ENCODE measurements at regions not wholly inside any gene's neighbourhood (a gene's known extent, or its start where the extent isn't known, plus 50 kb on each side); places are given as distances from the start of the nearest gene placed in this dataset.

- Histone ChIP-seq H3K4me1 (ENCODE audit: insufficient read depth) (peaks cover 6% of the 10 kb centered on the region), H3K9me2 (replicated peaks; ENCODE audit: insufficient read depth) (no peaks in the 10 kb centered on the region), H3K27ac (no peak overlapping the region), H3K27me3 (peaks cover 10% of the 10 kb centered on the region), H3K9me3 (ENCODE audit: low read depth) (no peaks in the 10 kb centered on the region), H4K20me1 (ENCODE audit: insufficient read depth, poor library complexity, severe bottlenecking) (no peaks in the 10 kb centered on the region), H3K79me2 (no peaks in the 10 kb centered on the region), H2AFZ (no peak overlapping the region), H3K4me2 (no peak overlapping the region), H3K36me3 (replicated peaks; ENCODE audit: insufficient read depth, low read depth) (no peaks in the 10 kb centered on the region), H3K4me3 (no peak overlapping the region)
- TF ChIP-seq EZH2 (IDR thresholded peaks at IDR 0.05; ENCODE audit: borderline replicate concordance) = no peak
- TF ChIP-seq CTCF (IDR thresholded peaks at IDR 0.05; ENCODE audit: poor library complexity) = no peak
- no peak for TF ChIP-seq EZH2phosphoT487 (IDR thresholded peaks at IDR 0.05; ENCODE audit: low read depth, severe bottlenecking, unreplicated experiment)
- DNase-seq (ENCODE audit: low spot score) = no peak
- 89% methylated on average over 3 of the region's 3 CpGs for WGBS (ENCODE audit: low lambda C conversion rate, missing lambda C conversion rate)
Observed at GRCh38 chr11:114892381-114893197, 214.3 kb downstream of the NXPE2 start.

DNA sequence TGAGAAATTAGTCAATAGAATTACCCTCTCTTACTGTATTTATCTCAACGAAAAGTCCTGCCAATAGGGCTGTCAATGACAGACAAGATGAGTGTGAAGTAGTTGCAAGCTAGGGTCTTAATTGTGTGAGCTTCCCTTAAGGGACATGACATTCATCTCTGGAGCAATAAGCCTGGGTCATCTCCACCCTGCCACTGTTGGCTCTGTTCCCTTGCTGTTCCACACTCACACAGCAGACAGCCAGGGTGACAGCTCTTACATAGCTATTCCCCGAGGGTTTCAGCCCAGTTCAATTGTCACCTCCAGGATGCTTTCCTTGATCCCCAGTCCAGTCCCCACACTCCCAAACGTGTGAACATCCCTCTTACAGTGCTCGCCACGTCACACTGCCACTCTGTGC is 215.0 kb downstream of the NXPE2 start:
- H3K9me3 ChIP-seq (ENCODE audit: low read depth) = no peaks in the 10 kb centered on the region
- no peak for TF ChIP-seq EZH2 (IDR thresholded peaks at IDR 0.05; ENCODE audit: borderline replicate concordance)
- no peak for TF ChIP-seq CTCF (IDR thresholded peaks at IDR 0.05; ENCODE audit: poor library complexity)
- no peak for TF ChIP-seq EZH2phosphoT487 (IDR thresholded peaks at IDR 0.05; ENCODE audit: low read depth, severe bottlenecking, unreplicated experiment)
- 85% methylated on average over 5 of the region's 5 CpGs for WGBS (ENCODE audit: low lambda C conversion rate, missing lambda C conversion rate)
- H3K27ac ChIP-seq = no peak overlapping the region
- H4K20me1 ChIP-seq (ENCODE audit: insufficient read depth, poor library complexity, severe bottlenecking) = no peaks in the 10 kb centered on the region
- peaks cover 6% of the 10 kb centered on the region for H3K4me1 ChIP-seq (ENCODE audit: insufficient read depth)
- H3K4me2 ChIP-seq = no peak overlapping the region
- H3K4me3 ChIP-seq = no peak overlapping the region
- H3K36me3 ChIP-seq (replicated peaks; ENCODE audit: insufficient read depth, low read depth) = no peaks in the 10 kb centered on the region
- no peaks in the 10 kb centered on the region for H3K79me2 ChIP-seq
- peaks cover 10% of the 10 kb centered on the region for H3K27me3 ChIP-seq
- no peak overlapping the region for H2AFZ ChIP-seq
- DNase-seq (ENCODE audit: low spot score) = no peak
- no peaks in the 10 kb centered on the region for H3K9me2 ChIP-seq (replicated peaks; ENCODE audit: insufficient read depth)

DNA sequence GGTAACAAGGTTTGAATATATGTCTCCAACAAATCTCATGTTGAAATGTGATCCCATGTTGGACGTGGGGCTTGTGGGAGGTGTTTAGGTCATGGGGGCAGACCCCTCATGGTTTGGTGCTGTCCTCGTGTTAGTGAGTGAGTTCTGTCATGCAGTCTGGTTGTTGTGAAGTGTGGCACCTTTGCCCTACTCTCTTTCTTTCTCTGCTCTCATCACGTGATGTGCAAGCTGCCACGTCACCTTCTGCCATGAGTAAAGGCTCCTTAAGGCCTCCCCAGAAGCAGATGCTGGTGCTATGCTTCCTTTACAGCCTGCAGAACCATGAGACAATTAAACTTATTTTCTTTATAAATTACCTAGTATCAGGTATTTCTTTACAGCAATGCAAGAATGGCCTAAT is 218.3 kb downstream of the NXPE2 start:
- Histone ChIP-seq H2AFZ (no peak overlapping the region), H3K9me3 (ENCODE audit: low read depth) (no peaks in the 10 kb centered on the region), H3K27me3 (peaks cover 6% of the 10 kb centered on the region), H3K4me1 (ENCODE audit: insufficient read depth) (no peaks in the 10 kb centered on the region), H3K4me3 (no peak overlapping the region), H4K20me1 (ENCODE audit: insufficient read depth, poor library complexity, severe bottlenecking) (no peaks in the 10 kb centered on the region), H3K79me2 (no peaks in the 10 kb centered on the region), H3K9me2 (replicated peaks; ENCODE audit: insufficient read depth) (no peaks in the 10 kb centered on the region), H3K4me2 (no peak overlapping the region), H3K36me3 (replicated peaks; ENCODE audit: insufficient read depth, low read depth) (no peaks in the 10 kb centered on the region), H3K27ac (no peak overlapping the region)
- no peak for TF ChIP-seq EZH2 (IDR thresholded peaks at IDR 0.05; ENCODE audit: borderline replicate concordance)
- no peak for TF ChIP-seq CTCF (IDR thresholded peaks at IDR 0.05; ENCODE audit: poor library complexity)
- TF ChIP-seq EZH2phosphoT487 (IDR thresholded peaks at IDR 0.05; ENCODE audit: low read depth, severe bottlenecking, unreplicated experiment) = no peak
- no peak for DNase-seq (ENCODE audit: low spot score)
- WGBS (ENCODE audit: low lambda C conversion rate, missing lambda C conversion rate) = 86% methylated on average over 4 of the region's 4 CpGs
